H1 (cell line): ENCODE measurements at regions not wholly inside any gene's neighbourhood (a gene's known extent, or its start where the extent isn't known, plus 50 kb on each side); places are given as distances from the start of the nearest gene placed in this dataset.

ENCODE experiments used
- ASH2L ChIP-seq: fragments of 200-600, 300-600 bp; sonication (generic); IDR thresholded peaks from one replicate; pipeline ENCODE4 v1.7.1; 2017; ENCODE audit warnings: low read length
- BCL11A ChIP-seq, 2 experiments: IDR thresholded peaks; one replicate each; pipeline ENCODE4 v1.6.1; 2011; ENCODE audit warnings: low read depth in 2 of 2, low read length in 2 of 2, mild to moderate bottlenecking in 2 of 2
- CHD7 ChIP-seq: fragments of 300-600 bp; sonication (generic); IDR thresholded peaks from 2 replicates; pipeline ENCODE4 v1.7.1; 2012; ENCODE audit warnings: low read length, moderate library complexity, mild to moderate bottlenecking, inconsistent platforms; ENCODE audit not compliant: insufficient replicate concordance
- CTCF ChIP-seq, 3 experiments: IDR thresholded peaks; 1 replicate in 2 of 3; 2 replicates in 1 of 3; pipeline versions ENCODE4 v1.5.1 to v1.6.1; 2011; ENCODE audit warnings: low read length in 3 of 3, mild to moderate bottlenecking in 3 of 3, inconsistent platforms in 2 of 3, low read depth in 1 of 3, moderate library complexity in 1 of 3; ENCODE audit not compliant: insufficient read depth in 1 of 3; ENCODE audit errors: control extremely low read depth in 1 of 3
- EZH2 ChIP-seq: fragments of 200-600 bp; sonication (generic); IDR thresholded peaks from 2 replicates; pipeline ENCODE4 v1.7.1; 2012; ENCODE audit warnings: low read depth, mild to moderate bottlenecking, moderate library complexity, low read length, inconsistent platforms; ENCODE audit not compliant: severe bottlenecking
- GTF2F1 ChIP-seq: IDR thresholded peaks from 2 replicates; pipeline ENCODE4 v1.6.1; 2012; ENCODE audit warnings: low read depth, low read length, improper control_type of control experiment, borderline replicate concordance
- NRF1 ChIP-seq: IDR thresholded peaks from 2 replicates; pipeline ENCODE4 v1.6.1; 2011; ENCODE audit warnings: mild to moderate bottlenecking, low read depth, low read length, improper control_type of control experiment
- ZNF274 ChIP-seq: IDR thresholded peaks from 2 replicates; pipeline ENCODE4 v1.7.0; 2012; ENCODE audit warnings: low read length, borderline replicate concordance; ENCODE audit errors: extremely low read depth

- TF ChIP-seq CHD7 (no peak), GTF2F1 (no peak), NRF1 (no peak), CTCF (IDR thresholded peaks at IDR 0.05; ENCODE audit: control extremely low read depth in 1 of 3, insufficient read depth in 1 of 3, low read depth in 1 of 3, low read length in 3 of 3) (no peak), BCL11A (IDR thresholded peaks at IDR 0.05; ENCODE audit: low read depth in 2 of 2, low read length in 2 of 2) (no peak), ZNF274 (no peak), EZH2 (no peak), ASH2L (no peak)
Measured at GRCh38 chr14:40199101-40199500, 766.9 kb upstream of the FBXO33 start.
